Neutrophil (primary cell): ENCODE measurements at regions not wholly inside any gene's neighbourhood (a gene's known extent, or its start where the extent isn't known, plus 50 kb on each side); places are given as distances from the start of the nearest gene placed in this dataset.

ENCODE experiments used
- H3K27ac ChIP-seq: fragments of 200-600 bp; sonication (generic); 2 replicates; pipeline ENCODE4 v1.5.1; 2016; ENCODE audit warnings: mild to moderate bottlenecking, moderate library complexity
- H3K27me3 ChIP-seq: fragments of 200-600 bp; sonication (generic); 2 replicates; pipeline ENCODE4 v1.6.0; 2016; ENCODE audit warnings: mild to moderate bottlenecking
- H3K36me3 ChIP-seq: fragments of 200-600 bp; sonication (generic); 2 replicates; pipeline ENCODE4 v1.5.1; 2017
- H3K4me1 ChIP-seq, 2 experiments: fragments of 200-600 bp in 1 of 2; sonication (generic) in 1 of 2; 1 replicate in 1 of 2; 2 replicates in 1 of 2; pipeline versions ENCODE4 v1.5.1 to v1.6.1; 2013 to 2016; ENCODE audit warnings: low read depth in 1 of 2, low read length in 1 of 2, mild to moderate bottlenecking in 1 of 2, moderate library complexity in 1 of 2; ENCODE audit not compliant: control insufficient read depth in 1 of 2, insufficient read depth in 1 of 2
- H3K4me3 ChIP-seq, 2 experiments: fragments of 200-600 bp in 1 of 2; sonication (generic) in 1 of 2; 1 replicate in 1 of 2; 2 replicates in 1 of 2; pipeline ENCODE4 v1.5.1; 2013 to 2016; ENCODE audit warnings: low read depth in 1 of 2, low read length in 1 of 2, mild to moderate bottlenecking in 1 of 2, moderate library complexity in 1 of 2
- H3K9me3 ChIP-seq: fragments of 200-600 bp; sonication (generic); 2 replicates; pipeline ENCODE4 v1.5.1; 2016
- CTCF ChIP-seq: fragments of 200-600 bp; sonication (generic); IDR thresholded peaks from 2 replicates; pipeline ENCODE4 v1.5.1; 2016; ENCODE audit warnings: antibody characterized with exemption

GRCh38 chr4:81650606-81651242 lies 179.0 kb upstream of the RASGEF1B start:
- Histone ChIP-seq H3K4me3 (no peak overlapping the region), H3K4me1 (no peaks in the 10 kb centered on the region), H3K27ac (no peak overlapping the region), H3K27me3 (peaks cover 4% of the 10 kb centered on the region), H3K36me3 (no peaks in the 10 kb centered on the region), H3K9me3 (no peaks in the 10 kb centered on the region)
- no peak for TF ChIP-seq CTCF

DNA sequence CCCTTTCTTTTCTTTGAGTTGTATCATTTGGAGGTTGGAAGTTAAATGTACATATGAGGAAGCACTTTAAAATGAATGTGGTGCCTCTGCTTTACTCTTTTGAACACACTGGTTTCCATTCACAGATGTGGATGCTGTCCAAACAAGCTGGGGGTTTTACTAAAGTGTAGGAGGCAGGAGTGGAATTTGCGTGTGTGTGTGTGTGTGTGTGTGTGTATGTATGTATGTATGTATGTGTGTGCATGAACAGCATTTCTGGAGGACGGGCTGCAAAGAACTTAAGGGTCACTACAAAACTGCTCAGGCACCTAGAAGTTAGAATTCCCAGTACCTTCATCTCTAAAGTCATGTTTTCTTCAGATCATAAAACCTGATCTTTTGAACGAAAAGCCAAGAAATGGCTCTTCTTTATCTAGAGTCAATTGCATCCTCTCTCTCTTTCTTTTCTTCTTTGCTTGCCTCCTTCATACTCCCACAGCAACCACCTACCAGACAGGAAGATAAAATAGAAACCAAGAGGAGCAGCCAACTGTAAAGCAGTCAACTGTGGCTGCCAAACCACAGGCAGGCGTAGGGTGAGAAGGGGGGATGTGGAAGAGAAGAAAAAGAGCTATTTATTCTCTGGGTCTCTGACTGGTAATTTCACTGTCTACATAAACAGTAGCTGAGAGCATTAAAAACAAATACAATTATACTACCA lies 177.0 kb upstream of the RASGEF1B start:
- H3K4me3 ChIP-seq = no peak overlapping the region
- TF ChIP-seq CTCF = no peak
- H3K4me1 ChIP-seq = no peaks in the 10 kb centered on the region
- peaks cover 4% of the 10 kb centered on the region for H3K27me3 ChIP-seq
- no peaks in the 10 kb centered on the region for H3K9me3 ChIP-seq
- no peak overlapping the region for H3K27ac ChIP-seq
- H3K36me3 ChIP-seq = no peaks in the 10 kb centered on the region

GRCh38 chr4:81647388-81647787 lies 175.7 kb upstream of the RASGEF1B start:
- Histone ChIP-seq H3K27ac (no peak overlapping the region), H3K9me3 (no peaks in the 10 kb centered on the region), H3K4me1 (no peaks in the 10 kb centered on the region), H3K36me3 (no peaks in the 10 kb centered on the region), H3K4me3 (no peak overlapping the region), H3K27me3 (peaks cover 4% of the 10 kb centered on the region)
- TF ChIP-seq CTCF = no peak

DNA sequence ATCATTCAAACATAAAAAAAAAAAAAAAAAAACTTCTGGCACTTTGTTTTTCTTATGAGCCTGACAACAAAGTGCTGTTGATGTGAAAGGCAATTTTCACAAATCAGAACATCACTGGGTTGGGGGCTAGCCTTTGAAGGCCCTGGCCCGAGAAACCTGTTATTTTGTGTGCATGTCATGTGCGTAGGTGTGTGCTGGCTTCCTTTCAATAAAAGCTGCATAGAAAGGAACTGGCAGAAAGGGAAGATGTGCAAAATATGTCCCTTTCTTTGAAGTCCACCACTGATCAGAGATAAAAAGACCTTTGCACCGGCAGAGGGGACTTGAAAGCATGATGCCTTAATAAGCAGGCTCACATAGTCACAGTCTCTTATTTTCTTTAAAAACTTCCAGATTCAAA lies 170.8 kb upstream of the RASGEF1B start:
- no peak overlapping the region for H3K4me3 ChIP-seq
- no peaks in the 10 kb centered on the region for H3K9me3 ChIP-seq
- no peak for TF ChIP-seq CTCF
- no peaks in the 10 kb centered on the region for H3K36me3 ChIP-seq
- H3K27ac ChIP-seq = no peak overlapping the region
- no peaks in the 10 kb centered on the region for H3K4me1 ChIP-seq
- H3K27me3 ChIP-seq = no peaks in the 10 kb centered on the region

GRCh38 chr4:81639248-81639647 lies 167.5 kb upstream of the RASGEF1B start:
- Histone ChIP-seq H3K9me3 (no peaks in the 10 kb centered on the region), H3K4me1 (no peaks in the 10 kb centered on the region), H3K36me3 (no peaks in the 10 kb centered on the region), H3K27ac (no peak overlapping the region), H3K4me3 (no peak overlapping the region), H3K27me3 (no peaks in the 10 kb centered on the region)
- no peak for TF ChIP-seq CTCF
